GM23248 (cell line): ENCODE measurements at regions not wholly inside any gene's neighbourhood (a gene's known extent, or its start where the extent isn't known, plus 50 kb on each side); places are given as distances from the start of the nearest gene placed in this dataset.

ENCODE experiments used
- DNase-seq: peaks from one replicate; pipeline ENCODE4 v3.0.0-alpha.2; 2015
- H2AFZ ChIP-seq: fragments of 200-600 bp; sonication (generic); 2 replicates; pipeline ENCODE4 v1.6.1; 2016; ENCODE audit warnings: antibody characterized with exemption
- H3F3A ChIP-seq: fragments of 200-600 bp; sonication (generic); 2 replicates; pipeline ENCODE4 v1.6.1; 2016; ENCODE audit warnings: mild to moderate bottlenecking, antibody characterized with exemption, mixed run types; ENCODE audit not compliant: insufficient read depth
- H3K27ac ChIP-seq: fragments of 200-600 bp; sonication (generic); 2 replicates; pipeline ENCODE4 v1.5.1; 2016; ENCODE audit warnings: mild to moderate bottlenecking
- H3K27me3 ChIP-seq: fragments of 200-600 bp; sonication (generic); replicated peaks from 2 replicates; pipeline ENCODE4 v1.6.1; 2016; ENCODE audit warnings: mild to moderate bottlenecking; ENCODE audit not compliant: insufficient read depth
- H3K36me3 ChIP-seq: fragments of 200-600 bp; sonication (generic); 2 replicates; pipeline ENCODE4 v1.6.1; 2016; ENCODE audit warnings: low read depth, mild to moderate bottlenecking
- H3K4me1 ChIP-seq: fragments of 200-600 bp; sonication (generic); 2 replicates; pipeline ENCODE4 v1.6.1; 2016; ENCODE audit warnings: mild to moderate bottlenecking; ENCODE audit not compliant: insufficient read depth
- H3K4me2 ChIP-seq: fragments of 200-600 bp; sonication (generic); one replicate; pipeline ENCODE4 v1.6.1; 2016; ENCODE audit warnings: mild to moderate bottlenecking; ENCODE audit not compliant: unreplicated experiment
- H3K4me3 ChIP-seq: fragments of 200-600 bp; sonication (generic); 2 replicates; pipeline ENCODE4 v1.5.1; 2016; ENCODE audit warnings: mild to moderate bottlenecking
- H3K79me2 ChIP-seq: fragments of 200-600 bp; sonication (generic); 2 replicates; pipeline ENCODE4 v1.6.1; 2016; ENCODE audit warnings: mild to moderate bottlenecking; ENCODE audit not compliant: insufficient read depth
- H3K9ac ChIP-seq: fragments of 200-600 bp; sonication (generic); 2 replicates; pipeline ENCODE4 v1.6.1; 2016; ENCODE audit warnings: mild to moderate bottlenecking
- H3K9me2 ChIP-seq: fragments of 200-600 bp; sonication (generic); 2 replicates; pipeline ENCODE4 v1.6.1; 2016; ENCODE audit warnings: mixed run types, mild to moderate bottlenecking, moderate library complexity; ENCODE audit not compliant: insufficient read depth
- H3K9me3 ChIP-seq: fragments of 200-600 bp; sonication (generic); one replicate; pipeline ENCODE4 v1.6.1; 2017; ENCODE audit warnings: low read depth
- H4K20me1 ChIP-seq: fragments of 200-600 bp; sonication (generic); 2 replicates; pipeline ENCODE4 v1.6.0; 2016; ENCODE audit not compliant: insufficient read depth
- EZH2 ChIP-seq: fragments of 200-600 bp; sonication (generic); IDR thresholded peaks from 2 replicates; pipeline ENCODE4 v1.6.1; 2018; ENCODE audit warnings: antibody characterized with exemption, mild to moderate bottlenecking; ENCODE audit not compliant: insufficient read depth, poor library complexity, severe bottlenecking
- EZH2phosphoT487 ChIP-seq: fragments of 200-600 bp; sonication (generic); IDR thresholded peaks from 2 replicates; pipeline ENCODE4 v1.6.1; 2018; ENCODE audit warnings: antibody characterized with exemption, moderate library complexity, mild to moderate bottlenecking, low read depth; ENCODE audit not compliant: insufficient read depth
- WGBS, 2 experiments: methylation state at CpG; one replicate each; pipeline ENCODE4 v1.1.6; 2015 to 2017; ENCODE audit warnings: low lambda C conversion rate in 2 of 2, low coverage in 1 of 2; ENCODE audit errors: missing lambda C conversion rate in 2 of 2; 5-methylcytosine and 5-hydroxymethylcytosine counted together
- in situ Hi-C: fragments of 300-500 bp; cut with MboI; formaldehyde crosslinking; loops from 2 replicates; pipeline ENCODE4 v1.15.0; 2020

DNA sequence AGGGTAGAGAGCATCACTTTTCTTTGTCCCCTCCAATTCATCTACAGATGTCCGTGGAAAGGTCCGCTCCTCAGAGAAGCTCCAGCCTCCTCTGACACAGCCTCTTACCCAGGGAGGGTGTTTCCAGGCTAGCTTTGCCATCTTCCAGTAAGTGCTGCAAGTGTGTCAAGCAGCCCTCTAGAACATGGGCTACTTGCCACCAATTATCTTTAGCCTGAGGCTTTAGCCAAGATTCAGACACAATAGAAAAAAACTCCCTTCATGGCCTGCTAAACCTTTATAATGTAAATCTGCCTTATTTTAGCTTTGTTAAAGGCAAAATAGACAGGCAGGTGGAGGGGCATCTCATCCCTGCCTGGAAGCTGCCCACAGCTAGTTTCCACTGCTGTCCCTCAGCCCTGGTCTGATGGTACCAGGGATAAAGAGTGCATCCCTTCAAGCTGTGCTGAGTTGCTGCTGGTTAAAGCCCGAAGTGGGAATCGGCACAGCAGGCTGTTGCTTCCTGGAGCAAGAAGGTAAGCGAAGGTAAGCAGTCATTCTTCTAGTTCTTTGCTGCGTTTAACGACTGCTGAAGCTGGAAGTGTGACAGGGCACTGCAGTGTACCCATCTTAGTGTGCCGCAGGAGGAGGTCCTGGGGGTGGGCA is 190.1 kb upstream of the E2F8 start:
- Histone ChIP-seq H3K27ac (no peak overlapping the region), H3K9ac (no peak overlapping the region), H3K27me3 (no peaks in the 10 kb centered on the region), H3K79me2 (no peaks in the 10 kb centered on the region), H3K36me3 (no peaks in the 10 kb centered on the region), H3K9me3 (no peaks in the 10 kb centered on the region), H3K9me2 (no peaks in the 10 kb centered on the region), H3F3A (peaks cover 13% of the 10 kb centered on the region), H4K20me1 (no peaks in the 10 kb centered on the region), H3K4me1 (peaks cover 27% of the 10 kb centered on the region), H3K4me2 (no peak overlapping the region), H2AFZ (no peak overlapping the region), H3K4me3 (no peak overlapping the region)
- in situ Hi-C loops: no loop called here
- TF ChIP-seq EZH2phosphoT487 (no peak), EZH2 (no peak)
- no peak for DNase-seq
- 78 to 86% methylated on average over 8 of the region's 8 CpGs for WGBS, 2 experiments

DNA sequence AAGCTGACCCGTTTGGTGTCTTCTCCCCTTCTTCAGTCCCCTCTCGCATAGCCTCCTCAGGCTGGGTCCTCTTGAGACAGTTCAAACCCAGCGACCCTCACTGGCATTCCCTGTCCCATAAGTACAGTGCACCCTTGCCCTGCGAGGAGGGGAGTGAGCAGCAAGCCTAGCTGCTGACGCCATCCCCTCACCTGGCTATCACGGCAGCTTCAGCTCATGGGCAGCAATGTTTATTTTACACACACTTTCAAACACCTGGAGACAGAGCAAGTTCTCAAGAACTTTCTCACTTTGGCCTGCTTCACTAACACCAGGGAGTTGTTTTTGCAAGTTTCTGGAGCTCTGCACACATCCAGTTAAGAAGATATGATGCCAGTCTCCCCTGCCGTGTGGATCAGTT is 189.6 kb upstream of the E2F8 start:
- H3K36me3 ChIP-seq: no peaks in the 10 kb centered on the region
- no peaks in the 10 kb centered on the region for H3K79me2 ChIP-seq
- H3K4me1 ChIP-seq: peaks cover 27% of the 10 kb centered on the region
- in situ Hi-C loops: no loop called here
- WGBS, 2 experiments: 88 to 89% methylated on average over 7 of the region's 7 CpGs
- H3K4me2 ChIP-seq: no peak overlapping the region
- H3K9ac ChIP-seq: no peak overlapping the region
- H3K9me2 ChIP-seq: no peaks in the 10 kb centered on the region
- H3K27ac ChIP-seq: no peak overlapping the region
- H4K20me1 ChIP-seq: no peaks in the 10 kb centered on the region
- H3K27me3 ChIP-seq: no peaks in the 10 kb centered on the region
- H3F3A ChIP-seq: peaks cover 13% of the 10 kb centered on the region
- H2AFZ ChIP-seq: no peak overlapping the region
- no peak for DNase-seq
- no peak overlapping the region for H3K4me3 ChIP-seq
- TF ChIP-seq EZH2phosphoT487: no peak
- TF ChIP-seq EZH2: no peak
- H3K9me3 ChIP-seq: no peaks in the 10 kb centered on the region

DNA sequence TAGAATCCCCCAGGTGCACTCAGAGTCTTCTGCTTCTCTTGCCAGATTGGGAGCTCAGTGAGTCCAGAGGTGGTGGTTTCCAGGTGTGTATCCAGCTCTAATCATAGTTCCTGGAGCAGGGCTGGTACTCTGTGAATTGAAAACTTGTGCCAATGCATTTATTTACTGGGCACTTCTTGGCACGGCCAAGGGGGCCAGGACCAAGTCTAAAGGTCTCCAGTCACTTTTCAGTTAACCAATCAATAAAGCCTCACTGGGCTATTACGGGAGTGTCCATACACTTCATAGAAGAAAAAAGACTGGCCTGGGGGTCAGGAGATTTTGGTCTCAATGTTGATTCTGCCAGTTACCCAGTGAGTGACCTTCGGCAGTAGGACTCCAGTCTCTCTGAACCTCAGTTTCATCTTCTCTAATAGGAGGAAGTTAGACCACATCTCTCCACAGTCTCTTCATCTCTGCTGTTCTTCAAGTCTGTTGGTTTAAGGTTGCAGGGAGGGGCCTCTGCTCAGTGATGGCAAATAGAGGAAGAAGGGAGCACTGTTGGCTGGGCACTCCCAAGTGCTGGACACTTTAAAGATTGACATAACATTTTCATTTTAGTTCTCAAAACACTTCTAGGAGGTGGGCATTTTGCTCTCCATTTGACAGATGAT is 188.5 kb upstream of the E2F8 start:
- H3K4me1 ChIP-seq: peaks cover 27% of the 10 kb centered on the region

DNA sequence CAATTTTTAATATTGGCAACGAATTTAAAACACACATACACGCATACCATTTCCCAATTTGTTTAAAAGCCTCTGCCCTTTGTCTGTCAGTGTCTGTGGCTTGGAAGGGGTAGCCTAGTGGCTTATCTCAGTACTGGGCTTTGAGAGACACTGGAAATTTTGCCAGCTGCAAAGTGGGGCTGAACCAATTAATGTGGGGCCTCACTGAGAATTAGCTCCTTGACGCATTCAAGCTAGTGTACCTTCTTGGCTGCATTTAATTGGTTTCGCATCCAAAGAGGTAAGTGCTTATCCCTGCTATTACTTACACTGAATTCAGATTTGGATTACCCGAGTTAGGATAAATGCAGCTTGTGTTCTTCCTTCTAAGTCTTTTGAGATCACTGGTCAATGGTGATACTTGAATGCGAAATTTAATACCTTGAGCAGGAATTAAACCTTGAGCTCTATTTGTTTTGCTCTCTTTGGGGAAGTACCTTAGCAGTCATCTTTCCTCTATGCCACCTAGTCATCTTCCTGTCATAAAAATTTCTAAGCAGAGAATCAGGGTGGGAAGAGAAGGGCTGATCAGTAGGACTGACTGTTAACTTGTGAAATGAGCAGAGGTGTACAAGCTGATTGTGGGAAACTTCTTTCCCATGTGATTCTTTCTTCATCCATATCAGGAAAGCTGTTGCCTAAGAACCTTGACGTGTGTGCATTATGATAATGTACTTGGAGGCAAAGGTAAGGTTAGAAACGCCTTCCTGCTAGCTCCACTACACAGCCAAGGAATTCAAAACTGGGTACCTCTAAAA is 187.7 kb upstream of the E2F8 start:
- Histone ChIP-seq H3K27me3 (no peaks in the 10 kb centered on the region), H3K4me1 (peaks cover 27% of the 10 kb centered on the region), H3K79me2 (no peaks in the 10 kb centered on the region), H3K27ac (no peak overlapping the region), H3K9me2 (no peaks in the 10 kb centered on the region), H3K9me3 (no peaks in the 10 kb centered on the region), H4K20me1 (no peaks in the 10 kb centered on the region), H3F3A (peaks cover 13% of the 10 kb centered on the region), H3K4me2 (no peak overlapping the region), H2AFZ (no peak overlapping the region), H3K36me3 (no peaks in the 10 kb centered on the region), H3K9ac (no peak overlapping the region), H3K4me3 (no peak overlapping the region)
- TF ChIP-seq EZH2 (no peak), EZH2phosphoT487 (no peak)
- in situ Hi-C loops: no loop called here
- WGBS, 2 experiments: 87 to 88% methylated on average over 8 of the region's 8 CpGs
- DNase-seq: no peak

More for the DNA sequence above, 188.5 kb upstream of the E2F8 start:
- Histone ChIP-seq H2AFZ (no peak overlapping the region), H4K20me1 (no peaks in the 10 kb centered on the region), H3K9ac (no peak overlapping the region), H3K79me2 (no peaks in the 10 kb centered on the region), H3K4me3 (no peak overlapping the region), H3K36me3 (no peaks in the 10 kb centered on the region), H3K9me3 (no peaks in the 10 kb centered on the region), H3K9me2 (no peaks in the 10 kb centered on the region), H3F3A (peaks cover 13% of the 10 kb centered on the region), H3K27ac (no peak overlapping the region), H3K4me2 (no peak overlapping the region), H3K27me3 (no peaks in the 10 kb centered on the region)
- no peak for DNase-seq
- in situ Hi-C loops: no loop called here
- 96% methylated on average over 3 of the region's 3 CpGs for WGBS, 2 experiments
- TF ChIP-seq EZH2phosphoT487 (no peak), EZH2 (no peak)
